ENCODE measurements at regions not wholly inside any gene's neighbourhood (a gene's known extent, or its start where the extent isn't known, plus 50 kb on each side); places are given as distances from the start of the nearest gene placed in this dataset.

DNA sequence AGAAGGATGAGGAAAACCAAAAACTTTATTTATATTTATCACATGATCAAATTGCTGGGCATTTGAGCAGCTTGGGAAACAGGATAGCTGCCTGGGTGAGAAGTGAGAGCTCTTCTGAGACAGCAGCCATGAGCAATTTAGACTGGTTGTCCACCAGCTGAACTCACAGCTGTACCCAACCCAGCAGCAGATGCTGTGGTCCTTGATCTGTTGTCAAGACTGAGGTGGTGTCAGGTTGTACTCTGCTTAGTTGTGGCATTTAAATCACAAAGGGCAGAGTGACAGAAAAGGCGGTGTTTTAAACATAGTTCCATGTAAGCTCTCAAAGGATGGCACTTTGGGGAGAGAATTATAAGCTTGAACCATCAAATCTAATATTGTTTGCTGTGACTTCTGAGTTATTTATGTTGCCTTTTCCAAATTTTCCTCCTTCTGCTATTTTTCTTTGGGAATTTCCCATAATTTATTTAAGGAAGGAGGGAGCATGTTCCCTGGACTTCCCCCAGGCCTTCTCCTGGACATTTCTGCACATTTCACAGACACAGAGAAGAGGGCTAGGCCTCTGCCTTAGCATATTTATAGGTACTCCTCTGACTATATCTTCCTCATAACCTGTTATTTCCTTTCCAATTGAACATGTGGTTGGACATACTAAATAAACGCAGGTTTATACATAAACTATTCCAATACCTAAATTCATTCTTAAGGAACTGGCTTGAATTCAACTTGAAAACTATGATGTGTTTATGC is 117.7 kb upstream of the FER start:
- Histone ChIP-seq H3F3A (replicated peaks; ENCODE audit: low read depth) (no peaks in the 10 kb centered on the region), H3K4me3 (no peak overlapping the region), H3K36me3 (ENCODE audit: insufficient read depth) (no peaks in the 10 kb centered on the region), H3K9me2 (ENCODE audit: insufficient read depth) (peaks cover 10% of the 10 kb centered on the region; the same call in 1 of the 2 replicates), H3K4me1 (ENCODE audit: insufficient read depth) (0 out of 2 replicates have a peak, but pooled peaks cover 5% of the 10 kb centered on the region), H2AFZ (no peak overlapping the region), H3K4me2 (no peak overlapping the region), H3K27ac (ENCODE audit: low read depth) (no peak overlapping the region), H4K20me1 (replicated peaks; ENCODE audit: insufficient read depth) (no peaks in the 10 kb centered on the region), H3K79me2 (replicated peaks; ENCODE audit: insufficient read depth) (no peaks in the 10 kb centered on the region), H3K27me3 (ENCODE audit: insufficient read depth) (no peaks in the 10 kb centered on the region)
- ATAC-seq = no peak; the same call in 2 of the 3 replicates
- Mint-ChIP-seq H3K4me3 (no peak overlapping the region), H3K27me3 (ENCODE audit: insufficient read depth, low read depth, poor library complexity) (no peaks in the 10 kb centered on the region), H3K27ac (no peak overlapping the region), H3K36me3 (ENCODE audit: low read depth) (no peaks in the 10 kb centered on the region), H3K4me1 (peaks cover 3% of the 10 kb centered on the region; the same call in 2 of the 3 replicates), H3K9me3 (no peaks in the 10 kb centered on the region)
- DNase-seq (ENCODE audit: low spot score) = no peak
- TF ChIP-seq, protein P1, sequence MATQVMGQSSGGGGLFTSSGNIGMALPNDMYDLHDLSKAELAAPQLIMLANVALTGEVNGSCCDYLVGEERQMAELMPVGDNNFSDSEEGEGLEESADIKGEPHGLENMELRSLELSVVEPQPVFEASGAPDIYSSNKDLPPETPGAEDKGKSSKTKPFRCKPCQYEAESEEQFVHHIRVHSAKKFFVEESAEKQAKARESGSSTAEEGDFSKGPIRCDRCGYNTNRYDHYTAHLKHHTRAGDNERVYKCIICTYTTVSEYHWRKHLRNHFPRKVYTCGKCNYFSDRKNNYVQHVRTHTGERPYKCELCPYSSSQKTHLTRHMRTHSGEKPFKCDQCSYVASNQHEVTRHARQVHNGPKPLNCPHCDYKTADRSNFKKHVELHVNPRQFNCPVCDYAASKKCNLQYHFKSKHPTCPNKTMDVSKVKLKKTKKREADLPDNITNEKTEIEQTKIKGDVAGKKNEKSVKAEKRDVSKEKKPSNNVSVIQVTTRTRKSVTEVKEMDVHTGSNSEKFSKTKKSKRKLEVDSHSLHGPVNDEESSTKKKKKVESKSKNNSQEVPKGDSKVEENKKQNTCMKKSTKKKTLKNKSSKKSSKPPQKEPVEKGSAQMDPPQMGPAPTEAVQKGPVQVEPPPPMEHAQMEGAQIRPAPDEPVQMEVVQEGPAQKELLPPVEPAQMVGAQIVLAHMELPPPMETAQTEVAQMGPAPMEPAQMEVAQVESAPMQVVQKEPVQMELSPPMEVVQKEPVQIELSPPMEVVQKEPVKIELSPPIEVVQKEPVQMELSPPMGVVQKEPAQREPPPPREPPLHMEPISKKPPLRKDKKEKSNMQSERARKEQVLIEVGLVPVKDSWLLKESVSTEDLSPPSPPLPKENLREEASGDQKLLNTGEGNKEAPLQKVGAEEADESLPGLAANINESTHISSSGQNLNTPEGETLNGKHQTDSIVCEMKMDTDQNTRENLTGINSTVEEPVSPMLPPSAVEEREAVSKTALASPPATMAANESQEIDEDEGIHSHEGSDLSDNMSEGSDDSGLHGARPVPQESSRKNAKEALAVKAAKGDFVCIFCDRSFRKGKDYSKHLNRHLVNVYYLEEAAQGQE (IDR thresholded peaks at IDR 0.05; ENCODE audit: unreplicated experiment) = no peak
- no peak for TF ChIP-seq JUNB (IDR thresholded peaks at IDR 0.05; ENCODE audit: unreplicated experiment)
- TF ChIP-seq POLR2AphosphoS5 (IDR thresholded peaks at IDR 0.05; ENCODE audit: low read depth) = no peak
- TF ChIP-seq STAT1 (IDR thresholded peaks at IDR 0.05; ENCODE audit: unreplicated experiment) = no peak
- no peak for TF ChIP-seq EZH2phosphoT487 (IDR thresholded peaks at IDR 0.05; ENCODE audit: unreplicated experiment)
- TF ChIP-seq CREB1 (CRISPR knock-in tag; IDR thresholded peaks at IDR 0.05; ENCODE audit: low read depth) = no peak
- TF ChIP-seq, protein P2, sequence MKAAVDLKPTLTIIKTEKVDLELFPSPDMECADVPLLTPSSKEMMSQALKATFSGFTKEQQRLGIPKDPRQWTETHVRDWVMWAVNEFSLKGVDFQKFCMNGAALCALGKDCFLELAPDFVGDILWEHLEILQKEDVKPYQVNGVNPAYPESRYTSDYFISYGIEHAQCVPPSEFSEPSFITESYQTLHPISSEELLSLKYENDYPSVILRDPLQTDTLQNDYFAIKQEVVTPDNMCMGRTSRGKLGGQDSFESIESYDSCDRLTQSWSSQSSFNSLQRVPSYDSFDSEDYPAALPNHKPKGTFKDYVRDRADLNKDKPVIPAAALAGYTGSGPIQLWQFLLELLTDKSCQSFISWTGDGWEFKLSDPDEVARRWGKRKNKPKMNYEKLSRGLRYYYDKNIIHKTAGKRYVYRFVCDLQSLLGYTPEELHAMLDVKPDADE (IDR thresholded peaks at IDR 0.05) = no peak
- TF ChIP-seq, protein P3, sequence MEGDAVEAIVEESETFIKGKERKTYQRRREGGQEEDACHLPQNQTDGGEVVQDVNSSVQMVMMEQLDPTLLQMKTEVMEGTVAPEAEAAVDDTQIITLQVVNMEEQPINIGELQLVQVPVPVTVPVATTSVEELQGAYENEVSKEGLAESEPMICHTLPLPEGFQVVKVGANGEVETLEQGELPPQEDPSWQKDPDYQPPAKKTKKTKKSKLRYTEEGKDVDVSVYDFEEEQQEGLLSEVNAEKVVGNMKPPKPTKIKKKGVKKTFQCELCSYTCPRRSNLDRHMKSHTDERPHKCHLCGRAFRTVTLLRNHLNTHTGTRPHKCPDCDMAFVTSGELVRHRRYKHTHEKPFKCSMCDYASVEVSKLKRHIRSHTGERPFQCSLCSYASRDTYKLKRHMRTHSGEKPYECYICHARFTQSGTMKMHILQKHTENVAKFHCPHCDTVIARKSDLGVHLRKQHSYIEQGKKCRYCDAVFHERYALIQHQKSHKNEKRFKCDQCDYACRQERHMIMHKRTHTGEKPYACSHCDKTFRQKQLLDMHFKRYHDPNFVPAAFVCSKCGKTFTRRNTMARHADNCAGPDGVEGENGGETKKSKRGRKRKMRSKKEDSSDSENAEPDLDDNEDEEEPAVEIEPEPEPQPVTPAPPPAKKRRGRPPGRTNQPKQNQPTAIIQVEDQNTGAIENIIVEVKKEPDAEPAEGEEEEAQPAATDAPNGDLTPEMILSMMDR (conservative IDR thresholded peaks at IDR 0.05; ENCODE audit: low read depth in 2 of 2) = no peak
- TF ChIP-seq, protein P4, sequence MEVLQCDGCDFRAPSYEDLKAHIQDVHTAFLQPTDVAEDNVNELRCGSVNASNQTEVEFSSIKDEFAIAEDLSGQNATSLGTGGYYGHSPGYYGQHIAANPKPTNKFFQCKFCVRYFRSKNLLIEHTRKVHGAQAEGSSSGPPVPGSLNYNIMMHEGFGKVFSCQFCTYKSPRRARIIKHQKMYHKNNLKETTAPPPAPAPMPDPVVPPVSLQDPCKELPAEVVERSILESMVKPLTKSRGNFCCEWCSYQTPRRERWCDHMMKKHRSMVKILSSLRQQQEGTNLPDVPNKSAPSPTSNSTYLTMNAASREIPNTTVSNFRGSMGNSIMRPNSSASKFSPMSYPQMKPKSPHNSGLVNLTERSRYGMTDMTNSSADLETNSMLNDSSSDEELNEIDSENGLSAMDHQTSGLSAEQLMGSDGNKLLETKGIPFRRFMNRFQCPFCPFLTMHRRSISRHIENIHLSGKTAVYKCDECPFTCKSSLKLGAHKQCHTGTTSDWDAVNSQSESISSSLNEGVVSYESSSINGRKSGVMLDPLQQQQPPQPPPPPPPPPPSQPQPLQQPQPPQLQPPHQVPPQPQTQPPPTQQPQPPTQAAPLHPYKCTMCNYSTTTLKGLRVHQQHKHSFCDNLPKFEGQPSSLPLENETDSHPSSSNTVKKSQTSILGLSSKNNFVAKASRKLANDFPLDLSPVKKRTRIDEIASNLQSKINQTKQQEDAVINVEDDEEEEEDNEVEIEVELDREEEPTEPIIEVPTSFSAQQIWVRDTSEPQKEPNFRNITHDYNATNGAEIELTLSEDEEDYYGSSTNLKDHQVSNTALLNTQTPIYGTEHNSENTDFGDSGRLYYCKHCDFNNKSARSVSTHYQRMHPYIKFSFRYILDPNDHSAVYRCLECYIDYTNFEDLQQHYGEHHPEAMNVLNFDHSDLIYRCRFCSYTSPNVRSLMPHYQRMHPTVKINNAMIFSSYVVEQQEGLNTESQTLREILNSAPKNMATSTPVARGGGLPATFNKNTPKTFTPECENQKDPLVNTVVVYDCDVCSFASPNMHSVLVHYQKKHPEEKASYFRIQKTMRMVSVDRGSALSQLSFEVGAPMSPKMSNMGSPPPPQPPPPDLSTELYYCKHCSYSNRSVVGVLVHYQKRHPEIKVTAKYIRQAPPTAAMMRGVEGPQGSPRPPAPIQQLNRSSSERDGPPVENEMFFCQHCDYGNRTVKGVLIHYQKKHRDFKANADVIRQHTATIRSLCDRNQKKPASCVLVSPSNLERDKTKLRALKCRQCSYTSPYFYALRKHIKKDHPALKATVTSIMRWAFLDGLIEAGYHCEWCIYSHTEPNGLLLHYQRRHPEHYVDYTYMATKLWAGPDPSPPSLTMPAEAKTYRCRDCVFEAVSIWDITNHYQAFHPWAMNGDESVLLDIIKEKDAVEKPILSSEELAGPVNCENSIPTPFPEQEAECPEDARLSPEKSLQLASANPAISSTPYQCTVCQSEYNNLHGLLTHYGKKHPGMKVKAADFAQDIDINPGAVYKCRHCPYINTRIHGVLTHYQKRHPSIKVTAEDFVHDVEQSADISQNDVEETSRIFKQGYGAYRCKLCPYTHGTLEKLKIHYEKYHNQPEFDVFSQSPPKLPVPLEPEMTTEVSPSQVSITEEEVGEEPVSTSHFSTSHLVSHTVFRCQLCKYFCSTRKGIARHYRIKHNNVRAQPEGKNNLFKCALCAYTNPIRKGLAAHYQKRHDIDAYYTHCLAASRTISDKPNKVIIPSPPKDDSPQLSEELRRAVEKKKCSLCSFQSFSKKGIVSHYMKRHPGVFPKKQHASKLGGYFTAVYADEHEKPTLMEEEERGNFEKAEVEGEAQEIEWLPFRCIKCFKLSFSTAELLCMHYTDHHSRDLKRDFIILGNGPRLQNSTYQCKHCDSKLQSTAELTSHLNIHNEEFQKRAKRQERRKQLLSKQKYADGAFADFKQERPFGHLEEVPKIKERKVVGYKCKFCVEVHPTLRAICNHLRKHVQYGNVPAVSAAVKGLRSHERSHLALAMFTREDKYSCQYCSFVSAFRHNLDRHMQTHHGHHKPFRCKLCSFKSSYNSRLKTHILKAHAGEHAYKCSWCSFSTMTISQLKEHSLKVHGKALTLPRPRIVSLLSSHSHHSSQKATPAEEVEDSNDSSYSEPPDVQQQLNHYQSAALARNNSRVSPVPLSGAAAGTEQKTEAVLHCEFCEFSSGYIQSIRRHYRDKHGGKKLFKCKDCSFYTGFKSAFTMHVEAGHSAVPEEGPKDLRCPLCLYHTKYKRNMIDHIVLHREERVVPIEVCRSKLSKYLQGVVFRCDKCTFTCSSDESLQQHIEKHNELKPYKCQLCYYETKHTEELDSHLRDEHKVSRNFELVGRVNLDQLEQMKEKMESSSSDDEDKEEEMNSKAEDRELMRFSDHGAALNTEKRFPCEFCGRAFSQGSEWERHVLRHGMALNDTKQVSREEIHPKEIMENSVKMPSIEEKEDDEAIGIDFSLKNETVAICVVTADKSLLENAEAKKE (CRISPR knock-in tag; IDR thresholded peaks at IDR 0.05) = no peak
- no peak for TF ChIP-seq ZNF331 (CRISPR knock-in tag; IDR thresholded peaks at IDR 0.05; ENCODE audit: low read depth)
- no peak for TF ChIP-seq ZNF114 (CRISPR knock-in tag; IDR thresholded peaks at IDR 0.05)
- TF ChIP-seq NANOG (IDR thresholded peaks at IDR 0.05; ENCODE audit: borderline replicate concordance) = no peak
- TF ChIP-seq EZH2 (IDR thresholded peaks at IDR 0.05; ENCODE audit: low read depth, unreplicated experiment) = no peak

Measured in GM23338 (cell line).